Ishikawa (cell line): ENCODE measurements at regions not wholly inside any gene's neighbourhood (a gene's known extent, or its start where the extent isn't known, plus 50 kb on each side); places are given as distances from the start of the nearest gene placed in this dataset.
A peak's percentile ranks its signal among the peaks of the same experiment; 100 is the strongest.

Experiments
- CEBPB ChIP-seq: IDR thresholded peaks from 2 replicates; pipeline ENCODE4 v1.6.1; 2012
- CREB1 ChIP-seq: IDR thresholded peaks from 2 replicates; pipeline ENCODE4 v1.6.1; 2012; ENCODE audit warnings: low read depth
- EGR1 ChIP-seq: IDR thresholded peaks from 2 replicates; pipeline ENCODE4 v1.6.1; 2012
- EP300 ChIP-seq: IDR thresholded peaks from 2 replicates; pipeline ENCODE4 v1.6.1; 2012; ENCODE audit warnings: borderline replicate concordance
- FOXM1 ChIP-seq: IDR thresholded peaks from 2 replicates; pipeline ENCODE4 v1.6.1; 2012; ENCODE audit warnings: low read depth, borderline replicate concordance
- MAX ChIP-seq: IDR thresholded peaks from 2 replicates; pipeline ENCODE4 v1.6.1; 2012
- RAD21 ChIP-seq: IDR thresholded peaks from 2 replicates; pipeline ENCODE4 v1.6.1; 2012; ENCODE audit warnings: low read depth
- REST ChIP-seq: IDR thresholded peaks from 2 replicates; pipeline ENCODE4 v1.6.1; 2012; ENCODE audit warnings: low read depth, mild to moderate bottlenecking
- TAF1 ChIP-seq: IDR thresholded peaks from 2 replicates; pipeline ENCODE4 v1.6.1; 2012; ENCODE audit warnings: low read depth, mild to moderate bottlenecking
- TCF12 ChIP-seq: IDR thresholded peaks from 2 replicates; pipeline ENCODE4 v1.6.1; 2012; ENCODE audit warnings: low read depth
- TEAD4 ChIP-seq: IDR thresholded peaks from 2 replicates; pipeline ENCODE4 v1.6.1; 2012
- USF1 ChIP-seq: IDR thresholded peaks from 2 replicates; pipeline ENCODE4 v1.6.1; 2012
- ZBTB7A ChIP-seq: IDR thresholded peaks from 2 replicates; pipeline ENCODE4 v1.6.1; 2012; ENCODE audit warnings: low read depth

GRCh38 chr15:25133804-25134203, 179.0 kb downstream of the SNRPN start:
- TF ChIP-seq TCF12: no peak
- TF ChIP-seq EP300: no peak
- TF ChIP-seq CEBPB: no peak
- TF ChIP-seq CREB1: no peak
- TF ChIP-seq ZBTB7A: no peak

- TF ChIP-seq RAD21: no peak
- TF ChIP-seq EGR1: no peak
- no peak for TF ChIP-seq FOXM1
- no peak for TF ChIP-seq MAX
These were observed 179.8 kb downstream of the SNRPN start for GRCh38 chr15:25134546-25134945.

GRCh38 chr15:25136119-25136518, 181.3 kb downstream of the SNRPN start:
- TF ChIP-seq CEBPB (no peak), RAD21 (peak; percentile 25)

- TF ChIP-seq FOXM1 (no peak), CEBPB (no peak)
These were observed 182.2 kb downstream of the SNRPN start for GRCh38 chr15:25137013-25137412.

- no peak for TF ChIP-seq CREB1
- TF ChIP-seq TEAD4: no peak
- no peak for TF ChIP-seq RAD21
- no peak for TF ChIP-seq EGR1
- TF ChIP-seq REST: no peak
These were observed 214.5 kb downstream of the SNRPN start for GRCh38 chr15:25169318-25169717.

- no peak for TF ChIP-seq CEBPB
- TF ChIP-seq RAD21: no peak
- no peak for TF ChIP-seq EGR1
- no peak for TF ChIP-seq TAF1
- no peak for TF ChIP-seq USF1
- TF ChIP-seq REST: no peak
- TF ChIP-seq CREB1: no peak
These were observed 215.4 kb downstream of the SNRPN start for GRCh38 chr15:25170113-25170731.

GRCh38 chr15:25170781-25171110, 216.0 kb downstream of the SNRPN start:
- TF ChIP-seq REST: no peak
- TF ChIP-seq TAF1: no peak
- TF ChIP-seq RAD21: no peak
- no peak for TF ChIP-seq EP300
